ENCODE measurements at regions not wholly inside any gene's neighbourhood (a gene's known extent, or its start where the extent isn't known, plus 50 kb on each side); places are given as distances from the start of the nearest gene placed in this dataset.

DNA sequence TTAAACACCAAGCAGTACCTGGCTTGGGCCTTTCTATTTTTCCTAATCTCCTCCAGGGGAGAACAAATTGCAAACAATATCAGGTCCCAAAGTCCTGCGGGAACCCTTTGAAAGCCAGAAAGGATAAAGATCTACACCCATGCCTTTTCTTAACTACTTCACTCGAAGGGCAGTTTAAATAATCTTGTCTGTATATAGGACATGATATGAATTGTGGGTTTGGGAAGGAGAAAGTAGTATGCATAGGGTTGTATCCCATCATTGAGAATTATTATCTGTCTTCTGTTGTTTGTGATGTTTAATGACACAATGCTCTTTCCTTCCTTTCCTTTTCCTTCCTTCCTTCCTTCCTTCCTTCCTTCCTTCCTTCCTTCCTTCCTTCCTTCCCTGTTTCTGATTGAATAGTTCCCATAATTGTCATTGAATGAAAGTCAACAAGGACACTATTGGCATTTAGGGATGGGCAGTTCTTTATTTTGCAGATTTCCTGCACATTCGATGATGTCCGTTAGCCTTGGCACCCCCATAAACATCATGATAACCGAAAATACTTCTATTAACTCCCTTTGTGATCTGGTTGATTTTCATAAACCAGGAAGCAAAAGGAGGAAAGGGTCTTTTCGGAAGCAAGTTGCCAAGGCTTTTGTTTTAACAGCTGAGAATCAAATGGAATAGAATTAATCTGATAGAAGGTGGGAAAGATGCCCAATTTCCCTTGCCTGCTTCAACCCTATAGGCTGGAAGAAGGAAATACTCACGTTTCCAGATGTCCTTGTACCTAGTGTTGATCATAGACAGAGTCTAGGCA is 141.3 kb downstream of the ATG4C start:
- TF ChIP-seq, protein P1, sequence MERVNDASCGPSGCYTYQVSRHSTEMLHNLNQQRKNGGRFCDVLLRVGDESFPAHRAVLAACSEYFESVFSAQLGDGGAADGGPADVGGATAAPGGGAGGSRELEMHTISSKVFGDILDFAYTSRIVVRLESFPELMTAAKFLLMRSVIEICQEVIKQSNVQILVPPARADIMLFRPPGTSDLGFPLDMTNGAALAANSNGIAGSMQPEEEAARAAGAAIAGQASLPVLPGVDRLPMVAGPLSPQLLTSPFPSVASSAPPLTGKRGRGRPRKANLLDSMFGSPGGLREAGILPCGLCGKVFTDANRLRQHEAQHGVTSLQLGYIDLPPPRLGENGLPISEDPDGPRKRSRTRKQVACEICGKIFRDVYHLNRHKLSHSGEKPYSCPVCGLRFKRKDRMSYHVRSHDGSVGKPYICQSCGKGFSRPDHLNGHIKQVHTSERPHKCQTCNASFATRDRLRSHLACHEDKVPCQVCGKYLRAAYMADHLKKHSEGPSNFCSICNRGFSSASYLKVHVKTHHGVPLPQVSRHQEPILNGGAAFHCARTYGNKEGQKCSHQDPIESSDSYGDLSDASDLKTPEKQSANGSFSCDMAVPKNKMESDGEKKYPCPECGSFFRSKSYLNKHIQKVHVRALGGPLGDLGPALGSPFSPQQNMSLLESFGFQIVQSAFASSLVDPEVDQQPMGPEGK (CRISPR knock-in tag; IDR thresholded peaks at IDR 0.05; ENCODE audit: borderline replicate concordance) = no peak
- TF ChIP-seq ESRRG (CRISPR knock-in tag; IDR thresholded peaks at IDR 0.05) (no peak), SNAI2 (CRISPR knock-in tag; IDR thresholded peaks at IDR 0.05) (no peak), ARNTL (CRISPR knock-in tag; IDR thresholded peaks at IDR 0.05; ENCODE audit: borderline replicate concordance, low read depth) (no peak), RARB (CRISPR knock-in tag; IDR thresholded peaks at IDR 0.05) (no peak)
- no peak for ATAC-seq

DNA sequence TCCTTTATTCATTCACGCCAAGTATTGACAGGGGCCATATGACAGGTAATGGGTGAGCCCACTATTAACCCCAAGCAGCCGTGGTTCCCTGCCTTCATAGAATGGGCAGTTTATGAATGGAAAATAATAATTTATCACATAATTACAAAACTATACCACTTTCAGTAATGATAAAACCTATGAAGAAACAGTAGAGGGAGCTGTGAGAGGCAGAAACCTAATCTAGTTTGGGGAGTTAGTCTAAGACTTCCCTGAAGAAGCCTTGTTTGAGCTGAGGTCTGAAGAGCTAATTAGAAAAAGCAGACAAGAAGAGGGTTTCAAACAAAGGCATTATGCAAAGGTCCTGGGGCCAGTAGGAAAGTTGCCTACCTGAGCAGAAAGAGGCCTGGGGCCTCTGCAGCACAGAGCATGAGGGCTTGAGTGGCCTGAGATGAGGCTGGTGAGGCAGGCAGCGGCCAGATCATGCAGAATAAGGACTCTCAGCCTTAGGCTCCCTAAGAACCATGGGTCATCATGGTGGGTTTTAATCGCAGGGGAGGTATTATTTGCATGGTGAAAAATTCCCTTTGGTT is 142.8 kb downstream of the ATG4C start:
- TF ChIP-seq ZNF8 (CRISPR knock-in tag; IDR thresholded peaks at IDR 0.05) = no peak
- TF ChIP-seq, protein P2, sequence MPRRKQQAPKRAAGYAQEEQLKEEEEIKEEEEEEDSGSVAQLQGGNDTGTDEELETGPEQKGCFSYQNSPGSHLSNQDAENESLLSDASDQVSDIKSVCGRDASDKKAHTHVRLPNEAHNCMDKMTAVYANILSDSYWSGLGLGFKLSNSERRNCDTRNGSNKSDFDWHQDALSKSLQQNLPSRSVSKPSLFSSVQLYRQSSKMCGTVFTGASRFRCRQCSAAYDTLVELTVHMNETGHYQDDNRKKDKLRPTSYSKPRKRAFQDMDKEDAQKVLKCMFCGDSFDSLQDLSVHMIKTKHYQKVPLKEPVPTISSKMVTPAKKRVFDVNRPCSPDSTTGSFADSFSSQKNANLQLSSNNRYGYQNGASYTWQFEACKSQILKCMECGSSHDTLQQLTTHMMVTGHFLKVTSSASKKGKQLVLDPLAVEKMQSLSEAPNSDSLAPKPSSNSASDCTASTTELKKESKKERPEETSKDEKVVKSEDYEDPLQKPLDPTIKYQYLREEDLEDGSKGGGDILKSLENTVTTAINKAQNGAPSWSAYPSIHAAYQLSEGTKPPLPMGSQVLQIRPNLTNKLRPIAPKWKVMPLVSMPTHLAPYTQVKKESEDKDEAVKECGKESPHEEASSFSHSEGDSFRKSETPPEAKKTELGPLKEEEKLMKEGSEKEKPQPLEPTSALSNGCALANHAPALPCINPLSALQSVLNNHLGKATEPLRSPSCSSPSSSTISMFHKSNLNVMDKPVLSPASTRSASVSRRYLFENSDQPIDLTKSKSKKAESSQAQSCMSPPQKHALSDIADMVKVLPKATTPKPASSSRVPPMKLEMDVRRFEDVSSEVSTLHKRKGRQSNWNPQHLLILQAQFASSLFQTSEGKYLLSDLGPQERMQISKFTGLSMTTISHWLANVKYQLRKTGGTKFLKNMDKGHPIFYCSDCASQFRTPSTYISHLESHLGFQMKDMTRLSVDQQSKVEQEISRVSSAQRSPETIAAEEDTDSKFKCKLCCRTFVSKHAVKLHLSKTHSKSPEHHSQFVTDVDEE (CRISPR knock-in tag; IDR thresholded peaks at IDR 0.05) = no peak
- no peak for TF ChIP-seq ESRRG (CRISPR knock-in tag; IDR thresholded peaks at IDR 0.05)
- TF ChIP-seq ZC3H10 (CRISPR knock-in tag; IDR thresholded peaks at IDR 0.05) = no peak
- no peak for TF ChIP-seq ZNF70 (CRISPR knock-in tag; IDR thresholded peaks at IDR 0.05)
- TF ChIP-seq PPARA (CRISPR knock-in tag; IDR thresholded peaks at IDR 0.05; ENCODE audit: borderline replicate concordance) = no peak
- TF ChIP-seq OSR1 (CRISPR knock-in tag; IDR thresholded peaks at IDR 0.05) = no peak
- TF ChIP-seq, protein P3, sequence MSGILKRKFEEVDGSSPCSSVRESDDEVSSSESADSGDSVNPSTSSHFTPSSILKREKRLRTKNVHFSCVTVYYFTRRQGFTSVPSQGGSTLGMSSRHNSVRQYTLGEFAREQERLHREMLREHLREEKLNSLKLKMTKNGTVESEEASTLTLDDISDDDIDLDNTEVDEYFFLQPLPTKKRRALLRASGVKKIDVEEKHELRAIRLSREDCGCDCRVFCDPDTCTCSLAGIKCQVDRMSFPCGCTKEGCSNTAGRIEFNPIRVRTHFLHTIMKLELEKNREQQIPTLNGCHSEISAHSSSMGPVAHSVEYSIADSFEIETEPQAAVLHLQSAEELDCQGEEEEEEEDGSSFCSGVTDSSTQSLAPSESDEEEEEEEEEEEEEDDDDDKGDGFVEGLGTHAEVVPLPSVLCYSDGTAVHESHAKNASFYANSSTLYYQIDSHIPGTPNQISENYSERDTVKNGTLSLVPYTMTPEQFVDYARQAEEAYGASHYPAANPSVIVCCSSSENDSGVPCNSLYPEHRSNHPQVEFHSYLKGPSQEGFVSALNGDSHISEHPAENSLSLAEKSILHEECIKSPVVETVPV (CRISPR knock-in tag; IDR thresholded peaks at IDR 0.05) = no peak
- TF ChIP-seq, protein P1 (CRISPR knock-in tag; IDR thresholded peaks at IDR 0.05; ENCODE audit: borderline replicate concordance) = no peak
- no peak for TF ChIP-seq TCF4 (CRISPR knock-in tag; IDR thresholded peaks at IDR 0.05; ENCODE audit: borderline replicate concordance)
- no peak for TF ChIP-seq ARNTL (CRISPR knock-in tag; IDR thresholded peaks at IDR 0.05; ENCODE audit: borderline replicate concordance, low read depth)
- TF ChIP-seq ZFP30 (CRISPR knock-in tag; IDR thresholded peaks at IDR 0.05) = no peak
- no peak for TF ChIP-seq ZNF565 (CRISPR knock-in tag; conservative IDR thresholded peaks at IDR 0.05; ENCODE audit: low read depth)
- TF ChIP-seq, protein P4, sequence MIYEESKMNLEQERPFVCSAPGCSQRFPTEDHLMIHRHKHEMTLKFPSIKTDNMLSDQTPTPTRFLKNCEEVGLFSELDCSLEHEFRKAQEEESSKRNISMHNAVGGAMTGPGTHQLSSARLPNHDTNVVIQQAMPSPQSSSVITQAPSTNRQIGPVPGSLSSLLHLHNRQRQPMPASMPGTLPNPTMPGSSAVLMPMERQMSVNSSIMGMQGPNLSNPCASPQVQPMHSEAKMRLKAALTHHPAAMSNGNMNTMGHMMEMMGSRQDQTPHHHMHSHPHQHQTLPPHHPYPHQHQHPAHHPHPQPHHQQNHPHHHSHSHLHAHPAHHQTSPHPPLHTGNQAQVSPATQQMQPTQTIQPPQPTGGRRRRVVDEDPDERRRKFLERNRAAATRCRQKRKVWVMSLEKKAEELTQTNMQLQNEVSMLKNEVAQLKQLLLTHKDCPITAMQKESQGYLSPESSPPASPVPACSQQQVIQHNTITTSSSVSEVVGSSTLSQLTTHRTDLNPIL (CRISPR knock-in tag; IDR thresholded peaks at IDR 0.05; ENCODE audit: low read depth) = no peak
- TF ChIP-seq ZFP3 (CRISPR knock-in tag; IDR thresholded peaks at IDR 0.05) = no peak
- TF ChIP-seq TOX (CRISPR knock-in tag; IDR thresholded peaks at IDR 0.05; ENCODE audit: borderline replicate concordance) = no peak
- no peak for TF ChIP-seq CSDC2 (CRISPR knock-in tag; IDR thresholded peaks at IDR 0.05)
- TF ChIP-seq BACH2 (CRISPR knock-in tag; IDR thresholded peaks at IDR 0.05; ENCODE audit: borderline replicate concordance) = no peak
- no peak for ATAC-seq

DNA sequence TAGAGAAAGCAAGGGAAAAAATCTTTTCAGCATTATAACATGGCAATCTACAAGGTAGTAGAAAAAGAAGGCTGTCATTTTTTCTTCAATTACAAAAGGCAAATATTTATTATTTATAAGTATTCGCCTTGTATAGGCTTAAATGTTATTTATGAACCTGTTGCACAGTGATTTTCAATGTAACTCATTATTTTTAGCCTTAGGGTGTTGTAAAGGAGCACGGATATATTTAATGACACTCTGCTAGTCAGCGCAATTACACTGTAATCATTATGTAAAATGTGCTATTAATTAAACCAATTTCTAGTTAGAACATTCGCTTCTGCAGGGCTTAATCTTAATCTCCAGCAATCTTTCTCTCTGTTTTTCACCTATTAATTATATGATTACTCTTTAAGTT is 145.0 kb downstream of the ATG4C start:
- TF ChIP-seq ZNF565 (CRISPR knock-in tag; conservative IDR thresholded peaks at IDR 0.05; ENCODE audit: low read depth) (no peak), ARNTL (CRISPR knock-in tag; IDR thresholded peaks at IDR 0.05; ENCODE audit: borderline replicate concordance, low read depth) (no peak), SNAI2 (CRISPR knock-in tag; IDR thresholded peaks at IDR 0.05) (no peak), ZC3H10 (CRISPR knock-in tag; IDR thresholded peaks at IDR 0.05) (no peak)

More for the DNA sequence above, 145.0 kb downstream of the ATG4C start:
- ATAC-seq = no peak
